ENCODE measurements at regions not wholly inside any gene's neighbourhood (a gene's known extent, or its start where the extent isn't known, plus 50 kb on each side); places are given as distances from the start of the nearest gene placed in this dataset.

DNA sequence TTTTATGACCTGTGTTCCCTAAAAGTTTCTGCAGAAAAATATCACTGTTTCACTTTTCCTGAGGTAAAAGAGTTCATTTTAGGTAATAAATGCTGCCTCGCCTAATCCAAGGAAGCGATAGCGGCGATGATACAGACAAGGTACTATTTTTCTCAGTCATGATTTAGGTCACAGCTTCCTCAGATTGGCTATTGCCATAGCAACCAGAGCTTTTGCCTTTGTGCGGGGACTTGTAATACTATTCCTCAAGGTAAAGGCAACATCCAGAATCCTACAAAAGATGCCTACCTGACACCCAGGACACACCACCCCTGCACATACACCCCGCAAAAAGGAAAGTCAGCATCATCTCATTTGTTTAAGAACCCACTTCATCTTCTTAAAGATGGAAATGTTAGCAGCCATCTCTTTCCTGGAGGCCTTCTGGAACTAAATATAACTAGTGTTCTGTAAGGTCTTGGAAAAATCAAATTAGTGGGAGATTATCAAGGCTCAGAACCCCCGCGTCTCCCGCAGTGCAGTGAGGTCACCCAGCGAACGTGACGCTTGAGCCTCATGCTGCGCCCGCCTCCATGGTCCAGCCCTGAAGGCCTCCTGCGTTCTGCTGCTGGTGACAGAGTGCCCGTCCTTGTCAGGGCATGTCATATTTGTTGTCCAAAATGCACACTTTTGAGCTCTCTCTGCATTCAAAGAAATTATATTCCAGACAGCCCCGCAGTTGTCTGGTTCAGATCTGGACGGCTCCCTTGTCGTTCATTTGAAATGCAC lies 402.0 kb upstream of the RNF32 start:
- BruUV-seq (replicated peaks) = no TSS peak
- no peaks in the 10 kb centered on the region for H3K36me3 ChIP-seq (ENCODE audit: insufficient read depth, low read length, poor library complexity, severe bottlenecking)
- H3K27ac ChIP-seq (ENCODE audit: low read depth, low read length, poor library complexity, severe bottlenecking) = no peak overlapping the region
- no peaks in the 10 kb centered on the region for H3K4me1 ChIP-seq (ENCODE audit: insufficient read depth, low read length, poor library complexity, severe bottlenecking)
- no peaks in the 10 kb centered on the region for H3K9me3 ChIP-seq (ENCODE audit: low read depth, low read length, poor library complexity, severe bottlenecking)
- H3K27me3 ChIP-seq (replicated peaks; ENCODE audit: insufficient read depth, low read depth, low read length, poor library complexity) = no peaks in the 10 kb centered on the region
- DNase-seq (ENCODE audit: low spot score) = no peak
- ChIA-PET CTCF (no interaction called here), POLR2A (ENCODE audit: low non-redundant PET) (no interaction called here)
- H3K4me3 ChIP-seq (ENCODE audit: low read depth, low read length, poor library complexity, severe bottlenecking) = no peak overlapping the region
- TF ChIP-seq, protein P1, sequence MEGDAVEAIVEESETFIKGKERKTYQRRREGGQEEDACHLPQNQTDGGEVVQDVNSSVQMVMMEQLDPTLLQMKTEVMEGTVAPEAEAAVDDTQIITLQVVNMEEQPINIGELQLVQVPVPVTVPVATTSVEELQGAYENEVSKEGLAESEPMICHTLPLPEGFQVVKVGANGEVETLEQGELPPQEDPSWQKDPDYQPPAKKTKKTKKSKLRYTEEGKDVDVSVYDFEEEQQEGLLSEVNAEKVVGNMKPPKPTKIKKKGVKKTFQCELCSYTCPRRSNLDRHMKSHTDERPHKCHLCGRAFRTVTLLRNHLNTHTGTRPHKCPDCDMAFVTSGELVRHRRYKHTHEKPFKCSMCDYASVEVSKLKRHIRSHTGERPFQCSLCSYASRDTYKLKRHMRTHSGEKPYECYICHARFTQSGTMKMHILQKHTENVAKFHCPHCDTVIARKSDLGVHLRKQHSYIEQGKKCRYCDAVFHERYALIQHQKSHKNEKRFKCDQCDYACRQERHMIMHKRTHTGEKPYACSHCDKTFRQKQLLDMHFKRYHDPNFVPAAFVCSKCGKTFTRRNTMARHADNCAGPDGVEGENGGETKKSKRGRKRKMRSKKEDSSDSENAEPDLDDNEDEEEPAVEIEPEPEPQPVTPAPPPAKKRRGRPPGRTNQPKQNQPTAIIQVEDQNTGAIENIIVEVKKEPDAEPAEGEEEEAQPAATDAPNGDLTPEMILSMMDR (conservative IDR thresholded peaks at IDR 0.05; ENCODE audit: low read depth, low read length) = no peak
- no peak for TF ChIP-seq EZH2 (IDR thresholded peaks at IDR 0.05; ENCODE audit: borderline replicate concordance, low read depth, low read length, poor library complexity, severe bottlenecking)
- intact Hi-C loops (cut with micrococcal nuclease; ENCODE audit: unreplicated experiment) = no loop called here

DNA sequence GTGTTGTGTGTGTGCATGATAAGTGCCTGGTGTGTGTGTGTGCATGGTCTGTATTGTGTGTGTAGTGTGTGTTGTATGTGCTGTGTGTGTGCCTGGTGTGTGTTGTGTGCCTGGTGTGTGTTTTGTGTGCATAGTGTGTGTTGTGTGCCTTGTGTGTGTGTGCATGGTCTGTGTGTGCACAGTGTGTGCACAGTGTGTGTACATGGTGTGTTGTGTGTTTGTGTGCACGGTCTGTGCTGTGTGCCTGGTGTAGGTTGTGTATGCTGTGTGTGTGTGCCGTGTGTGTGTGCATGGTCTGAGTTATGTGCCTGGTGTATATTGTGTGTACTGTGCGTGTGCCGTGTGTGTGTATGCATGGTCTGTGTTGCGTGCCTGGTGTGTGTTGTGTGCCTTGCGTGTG lies 403.0 kb upstream of the RNF32 start:
- no peak overlapping the region for H3K4me3 ChIP-seq (ENCODE audit: low read depth, low read length, poor library complexity, severe bottlenecking)
- H3K27ac ChIP-seq (ENCODE audit: low read depth, low read length, poor library complexity, severe bottlenecking) = no peak overlapping the region
- TF ChIP-seq EZH2 (IDR thresholded peaks at IDR 0.05; ENCODE audit: borderline replicate concordance, low read depth, low read length, poor library complexity, severe bottlenecking) = no peak
- TF ChIP-seq, protein P1 (conservative IDR thresholded peaks at IDR 0.05; ENCODE audit: low read depth, low read length) = no peak
- intact Hi-C loops (cut with micrococcal nuclease; ENCODE audit: unreplicated experiment) = no loop called here
- CTCF ChIA-PET = no interaction called here
- H3K27me3 ChIP-seq (replicated peaks; ENCODE audit: insufficient read depth, low read depth, low read length, poor library complexity) = no peaks in the 10 kb centered on the region
- POLR2A ChIA-PET (ENCODE audit: low non-redundant PET) = no interaction called here
- H3K4me1 ChIP-seq (ENCODE audit: insufficient read depth, low read length, poor library complexity, severe bottlenecking) = no peaks in the 10 kb centered on the region
- no peaks in the 10 kb centered on the region for H3K36me3 ChIP-seq (ENCODE audit: insufficient read depth, low read length, poor library complexity, severe bottlenecking)
- no peaks in the 10 kb centered on the region for H3K9me3 ChIP-seq (ENCODE audit: low read depth, low read length, poor library complexity, severe bottlenecking)
- BruUV-seq (replicated peaks) = no TSS peak
- no peak for DNase-seq (ENCODE audit: low spot score)

DNA sequence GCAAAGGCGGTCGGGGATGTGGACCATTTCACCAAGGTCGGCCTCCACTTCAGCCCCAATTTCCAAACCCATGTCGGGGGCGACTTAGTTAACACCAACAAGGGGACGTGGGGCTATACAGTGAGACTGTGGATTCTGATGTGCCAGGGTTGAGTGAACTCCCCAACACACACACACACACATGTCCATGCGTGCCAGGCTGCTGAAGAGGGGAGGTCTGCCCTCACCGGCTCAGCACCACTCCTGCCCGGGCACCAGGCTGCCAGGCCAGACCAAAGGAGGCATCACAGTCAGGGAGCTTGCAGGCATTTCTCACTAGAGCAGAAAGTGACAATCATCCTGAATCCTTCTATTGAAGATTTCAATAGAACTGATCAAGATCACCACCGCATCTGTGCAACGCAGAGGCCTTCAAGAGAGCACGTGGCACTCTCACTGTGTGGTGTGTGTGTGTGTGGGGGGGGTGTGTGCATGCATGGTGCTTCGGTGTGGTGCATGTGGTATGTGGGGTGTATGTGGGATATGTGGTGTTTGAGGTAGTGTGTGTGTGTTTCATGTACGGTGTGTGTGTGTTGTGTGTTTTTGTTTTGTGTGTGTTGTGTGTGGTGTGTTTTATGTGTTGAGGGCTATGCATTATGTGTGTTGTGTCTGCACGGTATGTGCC lies 403.5 kb upstream of the RNF32 start:
- intact Hi-C loops (cut with micrococcal nuclease; ENCODE audit: unreplicated experiment) = no loop called here
- Histone ChIP-seq H3K4me3 (ENCODE audit: low read depth, low read length, poor library complexity, severe bottlenecking) (no peak overlapping the region), H3K9me3 (ENCODE audit: low read depth, low read length, poor library complexity, severe bottlenecking) (no peaks in the 10 kb centered on the region), H3K27ac (ENCODE audit: low read depth, low read length, poor library complexity, severe bottlenecking) (no peak overlapping the region), H3K4me1 (ENCODE audit: insufficient read depth, low read length, poor library complexity, severe bottlenecking) (no peaks in the 10 kb centered on the region), H3K36me3 (ENCODE audit: insufficient read depth, low read length, poor library complexity, severe bottlenecking) (no peaks in the 10 kb centered on the region), H3K27me3 (replicated peaks; ENCODE audit: insufficient read depth, low read depth, low read length, poor library complexity) (no peaks in the 10 kb centered on the region)
- ChIA-PET POLR2A (ENCODE audit: low non-redundant PET) (no interaction called here), CTCF (no interaction called here)
- TF ChIP-seq, protein P1 (conservative IDR thresholded peaks at IDR 0.05; ENCODE audit: low read depth, low read length) = no peak
- no peak for TF ChIP-seq EZH2 (IDR thresholded peaks at IDR 0.05; ENCODE audit: borderline replicate concordance, low read depth, low read length, poor library complexity, severe bottlenecking)
- no TSS peak for BruUV-seq (replicated peaks)
- no peak for DNase-seq (ENCODE audit: low spot score)
